Body of pancreas (tissue), 4 donors: ENCODE measurements at regions not wholly inside any gene's neighbourhood (a gene's known extent, or its start where the extent isn't known, plus 50 kb on each side); places are given as distances from the start of the nearest gene placed in this dataset.
"Not testable (repeated sequence)": the region's sequence is repeated elsewhere in the genome, so short reads cannot be mapped to it uniquely, and the experiment has no call there.

Source experiments
- CTCF ChIP-seq, 7 experiments: fragments of 450-650 bp in 4 of 7; fragments of 200-600 bp in 3 of 7; sonication (generic) in 3 of 7; IDR thresholded peaks; one replicate each; pipeline ENCODE4 v1.5.1; 2016 to 2019; ENCODE audit warnings: antibody characterized with exemption in 7 of 7
- POLR2A ChIP-seq, 3 donors: fragments of 450-650 bp; IDR thresholded peaks; one replicate each; pipeline ENCODE4 v1.6.1; 2016; ENCODE audit warnings: antibody characterized with exemption in 3 of 3, mild to moderate bottlenecking in 2 of 3

- TF ChIP-seq CTCF, POLR2A (IDR thresholded peaks at IDR 0.05): not testable (repeated sequence)
Observed at GRCh38 chr9:43139878-43140608, 956.6 kb downstream of the SPATA31A6 start.
